HCT116 (cell line): ENCODE measurements at regions not wholly inside any gene's neighbourhood (a gene's known extent, or its start where the extent isn't known, plus 50 kb on each side); places are given as distances from the start of the nearest gene placed in this dataset.
"Not testable (repeated sequence)": the region's sequence is repeated elsewhere in the genome, so short reads cannot be mapped to it uniquely, and the experiment has no call there.

Source experiments
- RAD21 ChIP-seq: IDR thresholded peaks from 2 replicates; pipeline ENCODE4 v1.6.1; 2012; ENCODE audit warnings: low read depth, mild to moderate bottlenecking
- SIN3A ChIP-seq: IDR thresholded peaks from 2 replicates; pipeline ENCODE4 v1.6.1; 2012; ENCODE audit warnings: low read depth
- ZNF274 ChIP-seq: fragments of 200-500 bp; sonication (Bioruptor generic); IDR thresholded peaks from 2 replicates; pipeline ENCODE4 v1.6.1; 2014; ENCODE audit warnings: mild to moderate bottlenecking, low read depth, low read length, inconsistent platforms
- TF ChIP-seq, protein P1 (sequence below), 3 experiments: fragments of 200-600 bp in 1 of 3; sonication (generic) in 1 of 3; IDR thresholded peaks in 2 of 3; conservative IDR thresholded peaks in 1 of 3; 2 replicates each; pipeline ENCODE4 v1.5.1; 2012 to 2017; ENCODE audit warnings: low read depth in 2 of 3, low read length in 2 of 3, antibody characterized with exemption in 1 of 3, borderline replicate concordance in 1 of 3, control low read depth in 1 of 3, mild to moderate bottlenecking in 1 of 3, mixed read lengths in 1 of 3, mixed run types in 1 of 3, moderate library complexity in 1 of 3; ENCODE audit not compliant: insufficient read depth in 1 of 3

GRCh38 chr5:100983601-100984000 is 80.5 kb upstream of the ST8SIA4 start:
- TF ChIP-seq SIN3A, ZNF274, RAD21: not testable (repeated sequence)
- TF ChIP-seq, protein P1, sequence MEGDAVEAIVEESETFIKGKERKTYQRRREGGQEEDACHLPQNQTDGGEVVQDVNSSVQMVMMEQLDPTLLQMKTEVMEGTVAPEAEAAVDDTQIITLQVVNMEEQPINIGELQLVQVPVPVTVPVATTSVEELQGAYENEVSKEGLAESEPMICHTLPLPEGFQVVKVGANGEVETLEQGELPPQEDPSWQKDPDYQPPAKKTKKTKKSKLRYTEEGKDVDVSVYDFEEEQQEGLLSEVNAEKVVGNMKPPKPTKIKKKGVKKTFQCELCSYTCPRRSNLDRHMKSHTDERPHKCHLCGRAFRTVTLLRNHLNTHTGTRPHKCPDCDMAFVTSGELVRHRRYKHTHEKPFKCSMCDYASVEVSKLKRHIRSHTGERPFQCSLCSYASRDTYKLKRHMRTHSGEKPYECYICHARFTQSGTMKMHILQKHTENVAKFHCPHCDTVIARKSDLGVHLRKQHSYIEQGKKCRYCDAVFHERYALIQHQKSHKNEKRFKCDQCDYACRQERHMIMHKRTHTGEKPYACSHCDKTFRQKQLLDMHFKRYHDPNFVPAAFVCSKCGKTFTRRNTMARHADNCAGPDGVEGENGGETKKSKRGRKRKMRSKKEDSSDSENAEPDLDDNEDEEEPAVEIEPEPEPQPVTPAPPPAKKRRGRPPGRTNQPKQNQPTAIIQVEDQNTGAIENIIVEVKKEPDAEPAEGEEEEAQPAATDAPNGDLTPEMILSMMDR (IDR thresholded peaks at IDR 0.05 in 2 of 3, conservative IDR thresholded peaks at IDR 0.05 in 1 of 3; ENCODE audit: borderline replicate concordance in 1 of 3, insufficient read depth in 1 of 3, low read depth in 2 of 3, low read length in 2 of 3) = not testable (repeated sequence)
